ENCODE measurements at regions not wholly inside any gene's neighbourhood (a gene's known extent, or its start where the extent isn't known, plus 50 kb on each side); places are given as distances from the start of the nearest gene placed in this dataset.

- H3K4me3 Mint-ChIP-seq, result no peak overlapping the region
- TF ChIP-seq, protein P1, sequence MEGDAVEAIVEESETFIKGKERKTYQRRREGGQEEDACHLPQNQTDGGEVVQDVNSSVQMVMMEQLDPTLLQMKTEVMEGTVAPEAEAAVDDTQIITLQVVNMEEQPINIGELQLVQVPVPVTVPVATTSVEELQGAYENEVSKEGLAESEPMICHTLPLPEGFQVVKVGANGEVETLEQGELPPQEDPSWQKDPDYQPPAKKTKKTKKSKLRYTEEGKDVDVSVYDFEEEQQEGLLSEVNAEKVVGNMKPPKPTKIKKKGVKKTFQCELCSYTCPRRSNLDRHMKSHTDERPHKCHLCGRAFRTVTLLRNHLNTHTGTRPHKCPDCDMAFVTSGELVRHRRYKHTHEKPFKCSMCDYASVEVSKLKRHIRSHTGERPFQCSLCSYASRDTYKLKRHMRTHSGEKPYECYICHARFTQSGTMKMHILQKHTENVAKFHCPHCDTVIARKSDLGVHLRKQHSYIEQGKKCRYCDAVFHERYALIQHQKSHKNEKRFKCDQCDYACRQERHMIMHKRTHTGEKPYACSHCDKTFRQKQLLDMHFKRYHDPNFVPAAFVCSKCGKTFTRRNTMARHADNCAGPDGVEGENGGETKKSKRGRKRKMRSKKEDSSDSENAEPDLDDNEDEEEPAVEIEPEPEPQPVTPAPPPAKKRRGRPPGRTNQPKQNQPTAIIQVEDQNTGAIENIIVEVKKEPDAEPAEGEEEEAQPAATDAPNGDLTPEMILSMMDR (IDR thresholded peaks at IDR 0.05; ENCODE audit: unreplicated experiment), result no peak
- no peak overlapping the region for H3K27ac Mint-ChIP-seq
- H3K4me1 Mint-ChIP-seq, result peaks cover 26% of the 10 kb centered on the region
- peaks cover 18% of the 10 kb centered on the region for H3K9me3 Mint-ChIP-seq
- no peaks in the 10 kb centered on the region for H3K27me3 Mint-ChIP-seq (ENCODE audit: low read depth)
- DNase-seq (ENCODE audit: low spot score in 2 of 2, unreplicated experiment in 2 of 2), result no peak
- peaks cover 3% of the 10 kb centered on the region for H3K36me3 Mint-ChIP-seq
These were observed 238.5 kb downstream of the NFATC2 start for GRCh38 chr20:51303731-51304670.

DNA sequence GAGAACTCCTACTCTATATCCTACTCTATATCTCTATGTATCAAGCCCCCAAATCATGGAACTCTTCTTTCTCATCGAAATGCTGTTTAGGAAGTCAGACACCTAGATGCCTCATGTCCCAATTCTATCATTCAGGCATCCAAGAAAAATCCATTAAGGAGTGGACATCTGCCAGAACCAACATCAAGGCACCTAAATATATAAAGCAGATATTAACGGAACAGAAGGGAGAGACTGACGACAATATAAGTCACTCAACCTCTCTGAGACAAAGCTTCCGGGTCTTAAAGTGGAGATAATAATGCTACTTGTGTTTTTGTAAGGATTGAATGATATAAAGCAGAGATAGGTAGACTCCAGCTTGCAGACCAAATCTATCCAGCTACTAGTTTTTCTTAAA lies 241.5 kb downstream of the NFATC2 start:
- peaks cover 12% of the 10 kb centered on the region for H3K4me1 Mint-ChIP-seq
- H3K36me3 Mint-ChIP-seq, result peaks cover 3% of the 10 kb centered on the region
- no peak for DNase-seq (ENCODE audit: low spot score in 2 of 2, unreplicated experiment in 2 of 2)
- H3K27me3 Mint-ChIP-seq (ENCODE audit: low read depth), result no peaks in the 10 kb centered on the region
- peaks cover 18% of the 10 kb centered on the region for H3K9me3 Mint-ChIP-seq
- no peak overlapping the region for H3K4me3 Mint-ChIP-seq
- TF ChIP-seq, protein P1 (IDR thresholded peaks at IDR 0.05; ENCODE audit: unreplicated experiment), result no peak
- H3K27ac Mint-ChIP-seq, result no peak overlapping the region

DNA sequence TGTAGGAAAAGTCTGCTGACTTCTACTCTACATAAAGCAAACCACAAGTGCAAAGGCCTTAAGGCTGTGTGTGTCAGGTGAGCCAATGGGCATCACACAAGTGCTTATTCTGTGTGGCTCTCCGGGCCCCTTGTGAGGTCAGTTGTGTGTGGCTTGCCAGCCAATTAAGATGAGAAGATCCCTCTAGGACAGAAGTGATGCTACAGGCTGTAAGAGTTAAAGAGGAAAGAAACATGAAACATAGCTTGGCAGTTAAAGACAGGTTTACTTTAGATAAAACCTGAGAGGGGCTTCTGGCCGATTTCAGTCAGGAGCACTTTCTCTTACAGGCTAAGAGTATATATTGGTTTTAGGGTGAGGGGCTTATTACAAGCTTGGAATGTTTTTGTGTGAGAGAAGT lies 242.4 kb downstream of the NFATC2 start:
- Mint-ChIP-seq H3K4me3 (no peak overlapping the region), H3K9me3 (peaks cover 18% of the 10 kb centered on the region), H3K27ac (no peak overlapping the region), H3K27me3 (ENCODE audit: low read depth) (no peaks in the 10 kb centered on the region), H3K4me1 (peaks cover 3% of the 10 kb centered on the region), H3K36me3 (peaks cover 3% of the 10 kb centered on the region)
- DNase-seq (ENCODE audit: low spot score in 2 of 2, unreplicated experiment in 2 of 2), result no peak
- TF ChIP-seq, protein P1 (IDR thresholded peaks at IDR 0.05; ENCODE audit: unreplicated experiment), result no peak

- TF ChIP-seq, protein P1 (IDR thresholded peaks at IDR 0.05; ENCODE audit: unreplicated experiment), result no peak
- H3K27me3 Mint-ChIP-seq (ENCODE audit: low read depth), result no peaks in the 10 kb centered on the region
- peaks cover 3% of the 10 kb centered on the region for H3K4me1 Mint-ChIP-seq
- H3K9me3 Mint-ChIP-seq, result peaks cover 20% of the 10 kb centered on the region
- H3K36me3 Mint-ChIP-seq, result peaks cover 3% of the 10 kb centered on the region
- no peak overlapping the region for H3K4me3 Mint-ChIP-seq
- H3K27ac Mint-ChIP-seq, result no peak overlapping the region
- no peak for DNase-seq (ENCODE audit: low spot score in 2 of 2, unreplicated experiment in 2 of 2)
These were observed 243.1 kb downstream of the NFATC2 start for GRCh38 chr20:51299413-51299812.

GRCh38 chr20:51298141-51298749 lies 244.3 kb downstream of the NFATC2 start:
- TF ChIP-seq, protein P1 (IDR thresholded peaks at IDR 0.05; ENCODE audit: unreplicated experiment), result no peak
- Mint-ChIP-seq H3K27ac (no peak overlapping the region), H3K27me3 (ENCODE audit: low read depth) (no peaks in the 10 kb centered on the region), H3K4me1 (peaks cover 4% of the 10 kb centered on the region), H3K4me3 (no peak overlapping the region), H3K36me3 (peaks cover 3% of the 10 kb centered on the region), H3K9me3 (peaks cover 16% of the 10 kb centered on the region)
- DNase-seq (ENCODE audit: low spot score in 2 of 2, unreplicated experiment in 2 of 2), result no peak

Data from mesothelial cell of epicardium (in vitro differentiated cells).